OCI-LY3 (cell line): ENCODE measurements at regions not wholly inside any gene's neighbourhood (a gene's known extent, or its start where the extent isn't known, plus 50 kb on each side); places are given as distances from the start of the nearest gene placed in this dataset.

Source experiments
- H2AFZ ChIP-seq: fragments of 200-600, 300-600 bp; shearing (Covaris generic); 2 replicates; pipeline ENCODE4 v1.6.0; 2014; ENCODE audit warnings: antibody characterized with exemption, low read depth, low read length
- H3K27ac ChIP-seq: fragments of 200-600, 300-600 bp; sonication (generic); 2 replicates; pipeline ENCODE4 v1.5.1; 2014; ENCODE audit warnings: mild to moderate bottlenecking, low read length, moderate library complexity, mixed read lengths
- H3K27me3 ChIP-seq: fragments of 200-600, 300-600 bp; sonication (generic); 2 replicates; pipeline ENCODE4 v1.6.1; 2014; ENCODE audit warnings: low read depth, low read length, mixed read lengths
- H3K36me3 ChIP-seq: fragments of 200-600, 300-600 bp; sonication (generic); replicated peaks from 2 replicates; pipeline ENCODE3; 2014; ENCODE audit warnings: low read depth, low read length, mixed read lengths
- H3K4me1 ChIP-seq: fragments of 300-600, 200-600 bp; sonication (generic); 2 replicates; pipeline ENCODE4 v1.6.1; 2014; ENCODE audit warnings: low read length, mixed read lengths
- H3K4me2 ChIP-seq: fragments of 200-600, 300-600 bp; sonication (generic); 2 replicates; pipeline ENCODE4 v1.6.1; 2014; ENCODE audit warnings: low read length, mixed read lengths
- H3K4me3 ChIP-seq: fragments of 300-600, 200-600 bp; sonication (generic); 2 replicates; pipeline ENCODE4 v1.5.1; 2014; ENCODE audit warnings: antibody characterized with exemption, mild to moderate bottlenecking, low read length, moderate library complexity
- H3K79me2 ChIP-seq: fragments of 300-600, 200-600 bp; shearing (Covaris generic); 2 replicates; pipeline ENCODE4 v1.6.1; 2014; ENCODE audit warnings: mild to moderate bottlenecking, low read length, mixed read lengths
- H3K9ac ChIP-seq: fragments of 300-600, 200-600 bp; shearing (Covaris generic); 2 replicates; pipeline ENCODE4 v1.6.0; 2014; ENCODE audit warnings: mild to moderate bottlenecking, low read length, moderate library complexity
- H3K9me3 ChIP-seq: fragments of 200-600, 300-600 bp; shearing (Covaris generic); 2 replicates; pipeline ENCODE4 v1.6.1; 2014; ENCODE audit warnings: low read length, mixed read lengths; ENCODE audit not compliant: insufficient read depth
- H4K20me1 ChIP-seq: fragments of 200-600, 300-600 bp; sonication (generic); 2 replicates; pipeline ENCODE4 v1.6.1; 2016; ENCODE audit warnings: low read length, mixed read lengths; ENCODE audit not compliant: insufficient read depth
- CTCF ChIP-seq: fragments of 200-600, 300-600 bp; sonication (generic); IDR thresholded peaks from 2 replicates; pipeline ENCODE4 v1.5.1; 2014; ENCODE audit warnings: antibody characterized with exemption, low read length, low read depth
- EZH2phosphoT487 ChIP-seq: fragments of 200-600 bp; shearing (Covaris generic); IDR thresholded peaks from 2 replicates; pipeline ENCODE4 v1.6.1; 2018; ENCODE audit warnings: antibody characterized with exemption, mixed run types, low read depth

- no peaks in the 10 kb centered on the region for H3K79me2 ChIP-seq
- H3K4me3 ChIP-seq = no peak overlapping the region
- no peaks in the 10 kb centered on the region for H3K36me3 ChIP-seq
- no peaks in the 10 kb centered on the region for H3K27me3 ChIP-seq
- TF ChIP-seq EZH2phosphoT487 (no peak), CTCF (no peak)
- H3K27ac ChIP-seq = no peak overlapping the region
- no peaks in the 10 kb centered on the region for H3K4me1 ChIP-seq
- H3K9ac ChIP-seq = no peak overlapping the region
- no peak overlapping the region for H3K4me2 ChIP-seq
- no peaks in the 10 kb centered on the region for H4K20me1 ChIP-seq
- H3K9me3 ChIP-seq = no peaks in the 10 kb centered on the region
- H2AFZ ChIP-seq = no peak overlapping the region
Measured at GRCh38 chr3:59503441-59503840, 453.6 kb upstream of the CFAP20DC start.

- Histone ChIP-seq H3K9ac (no peak overlapping the region), H3K79me2 (no peaks in the 10 kb centered on the region), H3K27ac (no peak overlapping the region), H3K9me3 (no peaks in the 10 kb centered on the region), H3K27me3 (no peaks in the 10 kb centered on the region), H2AFZ (no peak overlapping the region), H3K4me3 (no peak overlapping the region), H3K4me2 (no peak overlapping the region), H3K4me1 (no peaks in the 10 kb centered on the region), H4K20me1 (no peaks in the 10 kb centered on the region), H3K36me3 (no peaks in the 10 kb centered on the region)
- no peak for TF ChIP-seq EZH2phosphoT487
- no peak for TF ChIP-seq CTCF
Measured at GRCh38 chr3:59502806-59503205, 453.0 kb upstream of the CFAP20DC start.

- no peak overlapping the region for H3K27ac ChIP-seq
- no peak overlapping the region for H3K4me3 ChIP-seq
Measured at GRCh38 chr3:59499954-59500353, 450.1 kb upstream of the CFAP20DC start.

GRCh38 chr3:59499000-59499399 is 449.2 kb upstream of the CFAP20DC start:
- Histone ChIP-seq H3K4me2 (no peak overlapping the region), H3K9me3 (no peaks in the 10 kb centered on the region), H3K9ac (no peak overlapping the region), H2AFZ (no peak overlapping the region), H3K4me3 (no peak overlapping the region), H3K4me1 (no peaks in the 10 kb centered on the region), H3K79me2 (no peaks in the 10 kb centered on the region), H4K20me1 (no peaks in the 10 kb centered on the region), H3K27ac (no peak overlapping the region), H3K27me3 (peaks cover 8% of the 10 kb centered on the region), H3K36me3 (no peaks in the 10 kb centered on the region)
- no peak for TF ChIP-seq CTCF
- no peak for TF ChIP-seq EZH2phosphoT487

More at GRCh38 chr3:59499954-59500353, 450.1 kb upstream of the CFAP20DC start:
- Histone ChIP-seq H4K20me1 (no peaks in the 10 kb centered on the region), H3K9ac (no peak overlapping the region), H3K9me3 (no peaks in the 10 kb centered on the region), H3K79me2 (no peaks in the 10 kb centered on the region), H2AFZ (no peak overlapping the region), H3K36me3 (no peaks in the 10 kb centered on the region), H3K27me3 (peaks cover 8% of the 10 kb centered on the region), H3K4me2 (no peak overlapping the region), H3K4me1 (no peaks in the 10 kb centered on the region)
- TF ChIP-seq EZH2phosphoT487 (no peak), CTCF (no peak)
